ENCODE measurements at regions not wholly inside any gene's neighbourhood (a gene's known extent, or its start where the extent isn't known, plus 50 kb on each side); places are given as distances from the start of the nearest gene placed in this dataset.

- H3K27me3 Mint-ChIP-seq (ENCODE audit: low read depth), result no peaks in the 10 kb centered on the region
Measured at GRCh38 chr7:40990841-40991240, 712.0 kb downstream of the INHBA start.

GRCh38 chr7:40987571-40987970, 715.3 kb downstream of the INHBA start:
- Mint-ChIP-seq H3K4me3 (ENCODE audit: unreplicated experiment) (no peak overlapping the region), H3K36me3 (ENCODE audit: low read depth) (peaks cover 1% of the 10 kb centered on the region), H3K27me3 (ENCODE audit: low read depth) (no peaks in the 10 kb centered on the region), H3K9me3 (ENCODE audit: low read depth) (peaks cover 3% of the 10 kb centered on the region), H3K4me1 (ENCODE audit: low read depth) (peaks cover 19% of the 10 kb centered on the region), H3K27ac (ENCODE audit: unreplicated experiment) (no peak overlapping the region)
- no peak for TF ChIP-seq CTCF (IDR thresholded peaks at IDR 0.05)
- DNase-seq (ENCODE audit: low spot score), result no peak

More at GRCh38 chr7:40990841-40991240, 712.0 kb downstream of the INHBA start:
- no peak overlapping the region for H3K4me3 Mint-ChIP-seq (ENCODE audit: unreplicated experiment)
- DNase-seq (ENCODE audit: low spot score), result no peak
- peaks cover 3% of the 10 kb centered on the region for H3K9me3 Mint-ChIP-seq (ENCODE audit: low read depth)
- TF ChIP-seq CTCF (IDR thresholded peaks at IDR 0.05), result no peak
- H3K36me3 Mint-ChIP-seq (ENCODE audit: low read depth), result peaks cover 1% of the 10 kb centered on the region
- H3K4me1 Mint-ChIP-seq (ENCODE audit: low read depth), result peaks cover 16% of the 10 kb centered on the region
- no peak overlapping the region for H3K27ac Mint-ChIP-seq (ENCODE audit: unreplicated experiment)

- H3K27ac Mint-ChIP-seq (ENCODE audit: unreplicated experiment), result peak overlapping the region; percentile 90
- no peak overlapping the region for H3K4me3 Mint-ChIP-seq (ENCODE audit: unreplicated experiment)
- H3K36me3 Mint-ChIP-seq (ENCODE audit: low read depth), result peaks cover 1% of the 10 kb centered on the region
- no peak for DNase-seq (ENCODE audit: low spot score)
- H3K4me1 Mint-ChIP-seq (ENCODE audit: low read depth), result peaks cover 19% of the 10 kb centered on the region
- no peak for TF ChIP-seq CTCF (IDR thresholded peaks at IDR 0.05)
- peaks cover 9% of the 10 kb centered on the region for H3K9me3 Mint-ChIP-seq (ENCODE audit: low read depth)
- H3K27me3 Mint-ChIP-seq (ENCODE audit: low read depth), result no peaks in the 10 kb centered on the region
Measured at GRCh38 chr7:40986351-40986873, 716.5 kb downstream of the INHBA start.

GRCh38 chr7:40983111-40983510, 719.8 kb downstream of the INHBA start:
- H3K27ac Mint-ChIP-seq (ENCODE audit: unreplicated experiment), result no peak overlapping the region

GRCh38 chr7:40979296-40979695, 723.6 kb downstream of the INHBA start:
- Mint-ChIP-seq H3K9me3 (ENCODE audit: low read depth) (peaks cover 9% of the 10 kb centered on the region), H3K36me3 (ENCODE audit: low read depth) (no peaks in the 10 kb centered on the region), H3K27ac (ENCODE audit: unreplicated experiment) (no peak overlapping the region), H3K27me3 (ENCODE audit: low read depth) (no peaks in the 10 kb centered on the region), H3K4me1 (ENCODE audit: low read depth) (peaks cover 3% of the 10 kb centered on the region), H3K4me3 (ENCODE audit: unreplicated experiment) (no peak overlapping the region)
- DNase-seq (ENCODE audit: low spot score), result no peak
- TF ChIP-seq CTCF (IDR thresholded peaks at IDR 0.05), result no peak

More at GRCh38 chr7:40983111-40983510, 719.8 kb downstream of the INHBA start:
- Mint-ChIP-seq H3K27me3 (ENCODE audit: low read depth) (no peaks in the 10 kb centered on the region), H3K36me3 (ENCODE audit: low read depth) (no peaks in the 10 kb centered on the region), H3K9me3 (ENCODE audit: low read depth) (peaks cover 12% of the 10 kb centered on the region), H3K4me1 (ENCODE audit: low read depth) (peaks cover 19% of the 10 kb centered on the region), H3K4me3 (ENCODE audit: unreplicated experiment) (no peak overlapping the region)
- no peak for TF ChIP-seq CTCF (IDR thresholded peaks at IDR 0.05)
- DNase-seq (ENCODE audit: low spot score), result no peak
